DND-41 (cell line): ENCODE measurements at regions not wholly inside any gene's neighbourhood (a gene's known extent, or its start where the extent isn't known, plus 50 kb on each side); places are given as distances from the start of the nearest gene placed in this dataset.

Source experiments
- ATAC-seq: fragments of 200-7000 bp; cut with Tn5 transposase; 3 replicates; pipeline ENCODE4 v1.9.1; 2021; ENCODE audit warnings: low read depth; ENCODE audit not compliant: insufficient read depth
- DNase-seq: peaks from one replicate; pipeline ENCODE4 v3.0.0-alpha.2; 2020
- H2AFZ ChIP-seq: 2 replicates; pipeline ENCODE4 v1.6.0; 2012; ENCODE audit warnings: low read depth, low read length
- H3K27ac ChIP-seq: 2 replicates; pipeline ENCODE4 v1.5.1; 2012; ENCODE audit warnings: low read length, inconsistent platforms
- H3K27me3 ChIP-seq: fragments of 200-600 bp; sonication (generic); 2 replicates; pipeline ENCODE4 v1.6.0; 2012; ENCODE audit warnings: low read length, mild to moderate bottlenecking, inconsistent platforms; ENCODE audit not compliant: insufficient read depth, poor library complexity
- H3K36me3 ChIP-seq: 2 replicates; pipeline ENCODE4 v1.5.1; 2012; ENCODE audit warnings: low read length, inconsistent platforms; ENCODE audit not compliant: insufficient read depth
- H3K4me1 ChIP-seq: 2 replicates; pipeline ENCODE4 v1.5.1; 2012; ENCODE audit warnings: mild to moderate bottlenecking, low read length; ENCODE audit not compliant: insufficient read depth
- H3K4me2 ChIP-seq: 2 replicates; pipeline ENCODE4 v1.6.0; 2012; ENCODE audit warnings: mild to moderate bottlenecking, moderate library complexity, low read length, inconsistent platforms; ENCODE audit not compliant: insufficient read depth
- H3K4me3 ChIP-seq, 2 experiments: fragments of 200-600 bp in 1 of 2; shearing (Covaris generic) in 1 of 2; 2 replicates each; pipeline ENCODE4 v1.5.1; 2012 to 2016; ENCODE audit warnings: inconsistent platforms in 2 of 2, low read length in 2 of 2, mild to moderate bottlenecking in 2 of 2, low read depth in 1 of 2, moderate library complexity in 1 of 2
- H3K79me2 ChIP-seq: 2 replicates; pipeline ENCODE4 v1.6.0; 2012; ENCODE audit warnings: low read length, inconsistent platforms; ENCODE audit not compliant: insufficient read depth
- H3K9ac ChIP-seq: 2 replicates; pipeline ENCODE4 v1.6.0; 2012; ENCODE audit warnings: low read depth, mild to moderate bottlenecking, inconsistent platforms, low read length, moderate library complexity
- H3K9me3 ChIP-seq: 2 replicates; pipeline ENCODE4 v1.5.1; 2012; ENCODE audit warnings: low read length, moderate library complexity, mild to moderate bottlenecking, inconsistent platforms; ENCODE audit not compliant: insufficient read depth, severe bottlenecking
- H4K20me1 ChIP-seq: 2 replicates; pipeline ENCODE4 v1.6.0; 2012; ENCODE audit warnings: low read length; ENCODE audit not compliant: insufficient read depth
- EZH2 ChIP-seq: IDR thresholded peaks from 3 replicates; pipeline ENCODE4 v1.6.1; 2012; ENCODE audit warnings: borderline replicate concordance, low read depth, mild to moderate bottlenecking, moderate library complexity, low read length, inconsistent platforms; ENCODE audit not compliant: severe bottlenecking
- TF ChIP-seq, protein P1 (sequence below): IDR thresholded peaks from 2 replicates; pipeline ENCODE4 v1.5.1; 2012; ENCODE audit warnings: borderline replicate concordance, low read length, moderate library complexity, mild to moderate bottlenecking; ENCODE audit not compliant: poor library complexity, severe bottlenecking; ENCODE audit errors: extremely low read depth

DNA sequence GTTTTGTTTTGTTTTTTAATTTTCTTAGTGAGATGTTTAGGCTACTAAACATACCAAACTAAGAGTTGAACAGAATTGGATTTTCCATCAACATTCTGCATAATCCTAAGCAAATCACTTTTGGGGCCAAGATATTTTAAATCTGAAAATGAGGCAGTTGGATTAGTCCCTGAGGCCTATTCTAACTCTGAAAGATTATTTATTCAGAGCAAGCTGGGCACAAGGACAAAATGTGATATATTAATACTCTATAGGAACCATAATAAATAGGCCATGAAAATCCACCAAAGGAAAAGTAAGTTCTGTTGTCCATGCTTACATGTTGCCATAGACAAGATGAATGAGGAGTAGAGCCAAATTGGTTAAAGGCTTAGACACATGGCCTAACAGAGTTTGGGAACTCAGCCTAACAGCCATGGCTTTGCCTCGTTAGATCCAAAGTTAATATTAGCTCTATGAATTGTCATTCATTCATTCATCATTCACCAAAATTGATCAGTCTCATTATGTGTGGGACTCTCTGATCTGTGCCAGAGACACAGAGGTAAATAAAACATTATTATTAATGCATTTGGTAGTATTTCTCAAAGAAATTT is 183.5 kb downstream of the SCG2 start:
- H3K4me2 ChIP-seq, result no peak overlapping the region
- no peaks in the 10 kb centered on the region for H3K79me2 ChIP-seq
- no peak overlapping the region for H3K4me3 ChIP-seq
- DNase-seq (no peak), ATAC-seq (no peak)
- no peaks in the 10 kb centered on the region for H3K27me3 ChIP-seq
- no peaks in the 10 kb centered on the region for H3K4me1 ChIP-seq
- no peaks in the 10 kb centered on the region for H3K36me3 ChIP-seq
- no peaks in the 10 kb centered on the region for H3K9me3 ChIP-seq
- TF ChIP-seq, protein P1, sequence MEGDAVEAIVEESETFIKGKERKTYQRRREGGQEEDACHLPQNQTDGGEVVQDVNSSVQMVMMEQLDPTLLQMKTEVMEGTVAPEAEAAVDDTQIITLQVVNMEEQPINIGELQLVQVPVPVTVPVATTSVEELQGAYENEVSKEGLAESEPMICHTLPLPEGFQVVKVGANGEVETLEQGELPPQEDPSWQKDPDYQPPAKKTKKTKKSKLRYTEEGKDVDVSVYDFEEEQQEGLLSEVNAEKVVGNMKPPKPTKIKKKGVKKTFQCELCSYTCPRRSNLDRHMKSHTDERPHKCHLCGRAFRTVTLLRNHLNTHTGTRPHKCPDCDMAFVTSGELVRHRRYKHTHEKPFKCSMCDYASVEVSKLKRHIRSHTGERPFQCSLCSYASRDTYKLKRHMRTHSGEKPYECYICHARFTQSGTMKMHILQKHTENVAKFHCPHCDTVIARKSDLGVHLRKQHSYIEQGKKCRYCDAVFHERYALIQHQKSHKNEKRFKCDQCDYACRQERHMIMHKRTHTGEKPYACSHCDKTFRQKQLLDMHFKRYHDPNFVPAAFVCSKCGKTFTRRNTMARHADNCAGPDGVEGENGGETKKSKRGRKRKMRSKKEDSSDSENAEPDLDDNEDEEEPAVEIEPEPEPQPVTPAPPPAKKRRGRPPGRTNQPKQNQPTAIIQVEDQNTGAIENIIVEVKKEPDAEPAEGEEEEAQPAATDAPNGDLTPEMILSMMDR, result no peak
- no peak for TF ChIP-seq EZH2
- H3K27ac ChIP-seq, result no peak overlapping the region
- no peaks in the 10 kb centered on the region for H4K20me1 ChIP-seq
- no peak overlapping the region for H2AFZ ChIP-seq
- H3K9ac ChIP-seq, result no peak overlapping the region

DNA sequence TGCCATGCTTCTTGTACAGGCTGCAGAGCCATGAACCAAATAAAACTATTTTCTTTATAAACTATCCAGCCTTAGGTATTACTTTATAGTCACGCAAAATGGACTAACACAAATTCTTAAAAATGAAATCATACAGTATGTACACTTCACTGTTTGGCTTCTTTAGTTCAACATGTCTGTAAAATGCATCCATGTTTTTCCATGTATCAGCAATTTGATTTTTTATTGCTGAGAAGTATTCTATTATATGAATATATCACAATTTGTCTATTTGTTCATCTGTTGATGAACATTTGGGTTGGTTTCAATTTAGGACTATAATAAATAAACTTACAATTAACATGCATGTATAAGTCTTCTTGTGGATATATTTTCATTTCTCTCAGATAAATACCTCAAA is 182.1 kb downstream of the SCG2 start:
- Histone ChIP-seq H3K9me3 (no peaks in the 10 kb centered on the region), H2AFZ (no peak overlapping the region), H3K4me3 (no peak overlapping the region), H3K4me1 (no peaks in the 10 kb centered on the region), H4K20me1 (no peaks in the 10 kb centered on the region), H3K27ac (no peak overlapping the region), H3K36me3 (no peaks in the 10 kb centered on the region), H3K79me2 (no peaks in the 10 kb centered on the region), H3K4me2 (no peak overlapping the region), H3K9ac (no peak overlapping the region), H3K27me3 (no peaks in the 10 kb centered on the region)
- ATAC-seq (no peak), DNase-seq (no peak)
- no peak for TF ChIP-seq EZH2
- TF ChIP-seq, protein P1, result no peak

DNA sequence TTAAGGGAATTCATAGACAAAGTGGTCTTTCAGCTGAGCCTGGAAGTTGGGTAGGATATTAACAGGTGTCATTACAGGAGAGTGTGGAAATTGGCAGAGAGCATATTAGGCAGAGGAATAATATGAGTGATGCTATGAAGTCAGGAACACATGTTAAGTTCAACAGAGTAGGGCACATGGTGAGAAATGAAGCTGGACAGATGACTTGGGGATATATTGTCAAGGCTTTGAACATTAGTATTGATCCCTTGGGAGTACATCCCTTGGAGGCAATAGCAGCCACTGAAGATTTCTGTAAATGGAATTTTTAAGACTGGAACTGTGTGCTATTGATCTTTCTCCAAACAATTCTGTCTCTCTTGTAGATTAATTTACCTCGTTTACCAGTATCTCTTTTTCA is 170.7 kb downstream of the SCG2 start:
- Histone ChIP-seq H3K4me3 (no peak overlapping the region), H4K20me1 (no peaks in the 10 kb centered on the region), H2AFZ (no peak overlapping the region), H3K36me3 (no peaks in the 10 kb centered on the region), H3K27me3 (no peaks in the 10 kb centered on the region), H3K4me1 (no peaks in the 10 kb centered on the region), H3K4me2 (no peak overlapping the region), H3K9me3 (no peaks in the 10 kb centered on the region), H3K27ac (no peak overlapping the region), H3K79me2 (no peaks in the 10 kb centered on the region), H3K9ac (no peak overlapping the region)
- no peak for TF ChIP-seq EZH2
- TF ChIP-seq, protein P1, result no peak
- ATAC-seq (no peak), DNase-seq (no peak)

DNA sequence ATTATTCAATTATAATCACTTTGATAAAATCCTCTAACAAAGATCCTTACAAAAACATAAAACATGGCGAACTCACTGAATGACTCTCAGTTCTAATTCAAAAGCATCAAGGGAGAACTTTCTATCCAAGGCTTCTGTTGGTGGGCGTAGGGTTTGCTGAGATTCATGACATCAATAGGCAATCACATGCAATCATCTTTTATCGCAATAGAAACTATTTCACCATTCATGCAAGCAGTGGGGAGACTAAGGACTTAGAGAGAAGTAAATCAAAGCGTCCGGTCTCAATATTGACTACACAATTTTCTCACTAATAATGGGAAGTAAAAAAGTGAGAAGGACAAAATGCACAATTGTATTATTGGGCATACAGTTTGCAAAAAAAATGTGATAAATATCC is 168.7 kb downstream of the SCG2 start:
- Histone ChIP-seq H3K27me3 (no peaks in the 10 kb centered on the region), H3K27ac (no peak overlapping the region), H4K20me1 (no peaks in the 10 kb centered on the region), H2AFZ (no peak overlapping the region), H3K9ac (no peak overlapping the region), H3K79me2 (no peaks in the 10 kb centered on the region), H3K4me2 (no peak overlapping the region), H3K36me3 (no peaks in the 10 kb centered on the region), H3K9me3 (no peaks in the 10 kb centered on the region), H3K4me3 (no peak overlapping the region), H3K4me1 (no peaks in the 10 kb centered on the region)
- DNase-seq, result no peak
- TF ChIP-seq EZH2, result no peak
- TF ChIP-seq, protein P1, result no peak
- ATAC-seq, result no peak
